IPS-18a (cell line): ENCODE measurements at regions not wholly inside any gene's neighbourhood (a gene's known extent, or its start where the extent isn't known, plus 50 kb on each side); places are given as distances from the start of the nearest gene placed in this dataset.
"Not testable (repeated sequence)": the region's sequence is repeated elsewhere in the genome, so short reads cannot be mapped to it uniquely, and the experiment has no call there.

Experiments used
- H3K27ac ChIP-seq: one replicate; pipeline ENCODE4 v1.5.1; 2013; ENCODE audit warnings: low read length
- H3K27me3 ChIP-seq: one replicate; pipeline ENCODE4 v1.6.1; 2013; ENCODE audit warnings: mild to moderate bottlenecking, low read length; ENCODE audit not compliant: control insufficient read depth, insufficient read depth
- H3K36me3 ChIP-seq: one replicate; pipeline ENCODE4 v1.6.1; 2013; ENCODE audit warnings: low read depth, low read length; ENCODE audit not compliant: control insufficient read depth
- H3K4me1 ChIP-seq: one replicate; pipeline ENCODE4 v1.6.1; 2013; ENCODE audit warnings: low read depth, low read length; ENCODE audit not compliant: control insufficient read depth
- H3K4me3 ChIP-seq: one replicate; pipeline ENCODE4 v1.5.1; 2013; ENCODE audit warnings: low read length
- H3K9ac ChIP-seq: one replicate; pipeline ENCODE4 v1.6.1; 2013; ENCODE audit warnings: mild to moderate bottlenecking, low read length, moderate library complexity
- H3K9me3 ChIP-seq: one replicate; pipeline ENCODE4 v1.6.1; 2013; ENCODE audit warnings: low read depth, low read length; ENCODE audit not compliant: control insufficient read depth

DNA sequence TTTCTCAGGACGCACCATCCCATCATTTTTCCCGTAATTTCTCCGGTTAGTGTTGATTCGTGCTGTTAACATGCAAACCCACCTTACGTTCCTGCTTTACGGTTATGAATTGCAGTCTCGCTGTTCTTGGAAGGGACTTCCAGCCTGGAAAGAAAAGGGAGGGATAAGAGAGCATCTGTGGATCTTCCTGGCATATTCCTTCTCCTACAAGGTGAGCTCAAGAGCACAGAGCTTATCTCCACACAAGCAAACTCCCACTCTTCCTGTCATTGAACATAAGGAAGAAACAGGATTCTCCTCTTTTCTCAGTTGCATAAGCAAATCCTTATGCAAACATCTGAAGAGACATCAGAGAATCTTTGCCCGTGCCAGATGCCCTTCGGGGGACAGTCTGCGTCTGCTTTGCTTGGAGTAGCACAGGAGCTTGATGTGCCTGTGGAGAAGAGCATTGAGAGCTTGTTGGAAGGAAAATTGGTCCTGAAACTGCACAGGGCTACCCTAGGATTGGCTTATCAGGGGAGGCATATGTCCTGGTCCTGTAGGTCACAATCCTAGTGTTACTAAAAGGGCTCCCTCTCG lies 127.0 kb downstream of the ASMT start:
- Histone ChIP-seq H3K27ac (no peak overlapping the region), H3K27me3 (no peaks in the 10 kb centered on the region), H3K9ac (no peak overlapping the region), H3K4me3 (no peak overlapping the region), H3K4me1 (peaks cover 10% of the 10 kb centered on the region), H3K36me3 (no peaks in the 10 kb centered on the region), H3K9me3 (no peaks in the 10 kb centered on the region)

DNA sequence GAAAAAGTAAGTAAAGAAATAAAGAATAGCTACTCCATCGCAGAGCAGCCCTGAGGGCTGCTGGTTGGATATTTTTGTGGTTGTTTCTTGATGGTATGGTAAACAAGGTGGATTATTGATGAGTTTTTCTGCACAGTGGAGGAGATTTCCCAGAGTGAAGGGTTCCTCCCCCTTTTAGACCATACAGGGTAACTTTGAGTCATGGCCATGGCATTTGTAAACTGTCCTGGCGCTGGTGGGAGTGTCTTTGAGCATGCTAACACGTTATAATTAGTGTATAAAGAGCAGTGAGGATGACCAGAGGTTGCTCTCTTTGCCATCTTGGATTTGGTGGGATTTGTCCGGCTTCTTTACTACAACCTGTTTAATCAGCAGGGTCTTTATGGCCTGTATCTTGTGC lies 128.2 kb downstream of the ASMT start:
- Histone ChIP-seq H3K9ac (no peak overlapping the region), H3K27ac (no peak overlapping the region), H3K36me3 (no peaks in the 10 kb centered on the region), H3K4me1 (peaks cover 4% of the 10 kb centered on the region), H3K4me3 (no peak overlapping the region), H3K27me3 (no peaks in the 10 kb centered on the region), H3K9me3 (no peaks in the 10 kb centered on the region)

DNA sequence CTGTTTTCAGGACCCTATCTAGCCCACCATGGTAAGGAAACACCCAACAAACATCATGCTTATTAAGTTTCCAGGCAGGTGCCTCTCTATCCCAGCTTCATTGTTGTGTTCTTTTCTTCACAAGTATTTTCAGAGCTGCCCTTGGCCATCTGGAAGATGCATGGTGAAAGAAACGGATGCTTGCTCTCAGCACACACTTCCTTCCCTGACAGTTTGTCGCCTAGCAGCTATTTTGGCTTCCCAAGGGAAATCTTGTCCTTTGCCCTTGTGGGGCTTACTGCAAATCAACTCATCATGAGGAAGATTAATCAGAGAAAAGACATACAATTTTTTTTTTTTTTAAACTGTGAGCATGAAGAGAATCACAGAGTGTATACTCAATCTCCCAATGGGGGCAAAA lies 128.8 kb downstream of the ASMT start:
- Histone ChIP-seq H3K4me1 (no peaks in the 10 kb centered on the region), H3K4me3 (no peak overlapping the region), H3K27me3 (no peaks in the 10 kb centered on the region), H3K36me3 (no peaks in the 10 kb centered on the region), H3K9ac (no peak overlapping the region), H3K27ac (no peak overlapping the region), H3K9me3 (no peaks in the 10 kb centered on the region)

DNA sequence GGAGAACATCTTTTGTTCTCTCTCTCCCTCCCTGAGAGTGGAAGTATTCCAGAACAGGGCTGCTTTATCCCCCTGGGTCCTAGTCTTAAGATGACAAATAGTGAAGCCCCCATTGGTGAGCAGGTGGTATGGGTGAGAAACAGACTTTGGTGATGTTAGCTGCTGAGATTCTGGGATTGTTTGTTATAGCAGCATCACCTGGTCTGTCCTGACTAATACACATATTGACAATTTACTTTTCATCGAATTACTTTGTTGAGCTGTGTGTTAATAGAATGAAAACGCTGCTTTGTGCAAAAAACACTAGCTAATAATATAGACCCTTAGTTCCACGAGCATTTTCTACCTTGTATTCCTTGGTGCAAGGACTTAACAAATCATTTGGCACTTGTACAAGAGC lies 133.5 kb downstream of the ASMT start:
- Histone ChIP-seq H3K27ac (no peak overlapping the region), H3K27me3 (no peaks in the 10 kb centered on the region), H3K9ac (no peak overlapping the region), H3K4me1 (no peaks in the 10 kb centered on the region), H3K36me3 (no peaks in the 10 kb centered on the region), H3K4me3 (no peak overlapping the region), H3K9me3 (no peaks in the 10 kb centered on the region)

DNA sequence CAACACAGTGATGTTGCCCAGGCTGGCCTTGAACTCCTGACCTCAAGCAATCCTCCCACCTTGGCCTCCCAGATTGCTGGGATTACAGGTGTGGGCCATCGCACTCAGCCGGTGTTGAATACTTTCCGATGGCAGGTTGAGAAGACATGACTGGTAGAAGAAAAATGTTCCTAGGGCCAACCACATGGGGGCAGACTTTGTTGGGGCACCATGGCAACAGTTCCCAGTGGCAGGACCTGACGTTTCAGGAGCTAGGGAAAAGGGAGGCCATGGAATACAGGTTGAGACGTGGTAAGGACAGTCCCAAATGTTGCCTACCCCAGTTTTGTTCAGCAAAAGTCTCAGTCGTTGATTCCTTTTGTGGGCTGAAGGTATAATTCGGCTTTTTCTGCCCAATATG lies 134.6 kb downstream of the ASMT start:
- no peaks in the 10 kb centered on the region for H3K4me1 ChIP-seq
- no peaks in the 10 kb centered on the region for H3K36me3 ChIP-seq
- no peak overlapping the region for H3K9ac ChIP-seq
- no peak overlapping the region for H3K4me3 ChIP-seq
- H3K27ac ChIP-seq: no peak overlapping the region
- no peaks in the 10 kb centered on the region for H3K27me3 ChIP-seq
- no peaks in the 10 kb centered on the region for H3K9me3 ChIP-seq

DNA sequence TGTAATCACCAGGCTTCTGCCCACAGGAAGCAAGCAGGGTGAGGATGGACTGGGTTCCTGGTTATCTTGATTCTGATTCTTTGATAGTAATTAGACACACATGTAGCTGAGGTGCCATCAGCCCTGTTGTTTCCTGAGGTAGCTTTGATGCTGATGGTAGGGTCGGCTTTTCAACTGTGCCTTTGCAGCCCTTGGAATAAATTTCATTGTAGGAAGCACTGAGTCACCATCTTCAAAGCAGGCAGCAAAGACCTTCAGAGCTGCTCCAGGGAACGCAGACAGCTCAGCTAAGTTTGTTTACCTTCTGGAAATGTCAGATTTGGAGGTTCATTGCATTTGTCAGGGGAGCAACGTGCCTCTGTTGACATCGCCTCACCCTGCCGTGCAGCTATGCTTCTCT lies 135.4 kb downstream of the ASMT start:
- H3K27ac ChIP-seq: no peak overlapping the region
- no peak overlapping the region for H3K9ac ChIP-seq
- H3K9me3 ChIP-seq: no peaks in the 10 kb centered on the region
- no peaks in the 10 kb centered on the region for H3K27me3 ChIP-seq
- H3K36me3 ChIP-seq: no peaks in the 10 kb centered on the region
- no peak overlapping the region for H3K4me3 ChIP-seq
- H3K4me1 ChIP-seq: no peaks in the 10 kb centered on the region

DNA sequence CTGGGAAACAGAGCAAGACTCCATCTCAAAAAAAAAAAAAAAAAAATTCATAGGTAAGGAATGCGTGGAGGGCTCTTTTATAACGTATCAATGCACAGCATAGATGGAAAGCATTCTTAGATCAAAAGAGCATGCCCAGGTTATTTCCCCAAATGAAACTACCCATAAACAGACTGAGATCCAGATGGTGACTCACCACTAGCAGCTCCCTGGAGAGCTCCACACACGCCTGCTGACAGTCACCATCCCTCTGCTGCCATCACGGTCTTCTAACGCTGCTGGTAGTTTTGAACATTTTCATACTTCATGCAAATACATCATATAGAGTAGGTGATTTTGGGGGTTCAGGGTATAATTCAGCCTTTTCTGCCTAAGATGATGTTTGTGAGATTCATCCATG lies 136.9 kb downstream of the ASMT start:
- H3K4me1 ChIP-seq: no peaks in the 10 kb centered on the region
- H3K9ac ChIP-seq: no peak overlapping the region
- no peak overlapping the region for H3K27ac ChIP-seq
- H3K4me3 ChIP-seq: no peak overlapping the region
- H3K9me3 ChIP-seq: no peaks in the 10 kb centered on the region
- no peaks in the 10 kb centered on the region for H3K27me3 ChIP-seq
- no peaks in the 10 kb centered on the region for H3K36me3 ChIP-seq

DNA sequence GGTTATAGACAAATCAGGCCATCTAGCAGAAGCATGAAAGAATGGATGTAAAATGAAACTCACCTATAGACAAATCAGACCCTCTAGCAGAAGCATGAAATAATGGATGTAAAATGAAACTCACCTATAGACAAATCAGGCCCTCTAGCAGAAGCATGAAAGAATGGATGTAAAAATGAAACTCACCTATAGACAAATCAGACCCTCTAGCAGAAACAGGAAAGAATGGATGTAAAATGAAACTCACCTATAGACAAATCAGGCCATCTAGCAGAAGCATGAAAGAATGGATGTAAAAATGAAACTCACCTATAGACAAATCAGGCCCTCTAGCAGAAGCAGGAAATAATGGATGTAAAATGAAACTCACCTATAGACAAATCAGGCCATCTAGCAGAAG lies 137.9 kb downstream of the ASMT start:
- H3K27ac ChIP-seq: not testable (repeated sequence)

DNA sequence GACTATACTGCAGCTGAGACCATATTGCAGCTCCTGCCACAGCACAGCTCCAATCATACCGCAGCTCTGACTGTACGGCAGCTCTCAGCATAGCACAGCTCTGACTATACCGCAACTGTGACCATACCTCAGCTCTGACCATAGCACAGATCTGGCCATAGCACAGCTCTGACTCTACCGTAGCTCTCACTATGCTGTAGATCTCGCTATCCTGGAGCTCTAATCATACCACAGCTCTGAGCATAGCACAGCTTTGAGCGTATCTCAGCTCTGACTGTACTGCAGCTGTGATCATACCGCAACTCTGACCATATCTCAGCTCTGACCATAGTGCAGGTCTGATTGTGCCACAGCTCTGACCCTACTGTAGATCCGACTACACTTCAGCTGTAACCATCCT lies 139.2 kb downstream of the ASMT start:
- Histone ChIP-seq H3K4me3 (no peak overlapping the region), H3K4me1 (no peaks in the 10 kb centered on the region), H3K36me3 (no peaks in the 10 kb centered on the region), H3K27ac (no peak overlapping the region), H3K9me3 (peaks cover 4% of the 10 kb centered on the region), H3K27me3 (no peaks in the 10 kb centered on the region), H3K9ac (no peak overlapping the region)

More for the DNA sequence above, 137.9 kb downstream of the ASMT start:
- H3K36me3 ChIP-seq, H3K9me3 ChIP-seq, H3K4me1 ChIP-seq, H3K4me3 ChIP-seq, H3K9ac ChIP-seq, H3K27me3 ChIP-seq: not testable (repeated sequence)

DNA sequence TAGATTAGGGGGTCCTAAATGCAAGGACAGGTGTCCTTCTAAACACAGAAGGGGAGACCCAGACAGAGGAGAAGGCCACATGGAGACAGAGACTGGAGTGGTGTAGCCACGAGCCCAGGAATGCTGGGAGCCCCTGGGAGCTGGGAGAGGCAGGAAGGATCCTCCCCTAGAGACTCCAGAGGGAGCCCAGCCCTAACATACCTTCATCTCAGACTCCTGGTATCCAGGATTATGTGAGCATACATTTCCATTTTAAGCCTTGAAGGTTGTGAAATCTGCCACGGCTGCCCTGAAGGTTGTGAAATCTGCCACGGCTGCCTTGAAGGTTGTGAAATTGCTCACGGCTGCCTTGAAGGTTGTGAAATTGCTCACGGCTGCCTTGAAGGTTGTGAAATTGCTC lies 148.4 kb downstream of the ASMT start:
- Histone ChIP-seq H3K9me3 (no peaks in the 10 kb centered on the region), H3K27ac (no peak overlapping the region), H3K9ac (no peak overlapping the region)

DNA sequence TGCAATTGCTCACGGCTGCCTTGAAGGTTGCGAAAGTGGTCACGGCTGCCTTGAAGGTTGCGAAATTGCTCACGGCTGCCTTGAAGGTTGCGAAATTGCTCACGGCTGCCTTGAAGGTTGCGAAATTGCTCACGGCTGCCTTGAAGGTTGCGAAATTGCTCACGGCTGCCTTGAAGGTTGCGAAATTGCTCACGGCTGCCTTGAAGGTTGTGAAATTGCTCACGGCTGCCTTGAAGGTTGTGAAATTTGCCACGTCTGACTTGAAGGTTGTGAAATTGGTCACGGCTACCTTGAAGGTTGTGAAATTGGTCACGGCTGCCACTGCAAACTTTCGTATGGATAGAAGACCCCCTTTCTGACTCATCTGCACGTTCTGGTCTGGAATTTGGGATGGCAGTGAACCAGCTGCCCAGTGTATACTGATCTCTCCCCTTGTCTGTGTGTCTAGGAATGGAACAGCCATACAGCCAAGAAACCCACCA lies 150.1 kb downstream of the ASMT start:
- not testable (repeated sequence) for H3K4me1 ChIP-seq, H3K9me3 ChIP-seq, H3K4me3 ChIP-seq, H3K36me3 ChIP-seq, H3K27me3 ChIP-seq, H3K27ac ChIP-seq, H3K9ac ChIP-seq

More for the DNA sequence above, 148.4 kb downstream of the ASMT start:
- Histone ChIP-seq H3K4me1 (no peaks in the 10 kb centered on the region), H3K36me3 (no peaks in the 10 kb centered on the region), H3K4me3 (no peak overlapping the region), H3K27me3 (no peaks in the 10 kb centered on the region)

DNA sequence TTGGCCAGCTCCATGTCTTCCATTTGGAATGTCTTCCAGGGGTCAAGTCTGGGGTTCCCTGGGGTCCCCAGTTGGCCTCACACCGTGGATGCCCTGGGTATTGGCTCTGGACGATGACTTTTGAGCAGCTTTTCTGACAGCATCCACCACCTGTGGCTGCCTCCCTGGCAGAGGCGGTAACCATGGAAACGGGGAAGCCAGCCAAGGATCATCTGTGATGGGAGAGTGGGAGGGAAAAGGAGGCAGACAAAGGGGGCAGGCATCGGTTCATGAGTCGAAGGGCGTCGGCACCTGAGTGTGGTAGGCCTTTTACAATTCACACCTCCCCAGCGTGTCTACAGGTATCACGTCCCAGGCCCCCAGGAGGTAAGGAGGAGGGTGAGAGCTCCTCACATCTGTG lies 152.2 kb downstream of the ASMT start:
- H3K36me3 ChIP-seq: no peaks in the 10 kb centered on the region
- H3K9me3 ChIP-seq: no peaks in the 10 kb centered on the region
- no peak overlapping the region for H3K4me3 ChIP-seq

More for the DNA sequence above, 152.2 kb downstream of the ASMT start:
- Histone ChIP-seq H3K27ac (no peak overlapping the region), H3K9ac (no peak overlapping the region), H3K4me1 (no peaks in the 10 kb centered on the region), H3K27me3 (no peaks in the 10 kb centered on the region)
